ENCODE measurements at regions not wholly inside any gene's neighbourhood (a gene's known extent, or its start where the extent isn't known, plus 50 kb on each side); places are given as distances from the start of the nearest gene placed in this dataset.
"Not testable (repeated sequence)": the region's sequence is repeated elsewhere in the genome, so short reads cannot be mapped to it uniquely, and the experiment has no call there.

DNA sequence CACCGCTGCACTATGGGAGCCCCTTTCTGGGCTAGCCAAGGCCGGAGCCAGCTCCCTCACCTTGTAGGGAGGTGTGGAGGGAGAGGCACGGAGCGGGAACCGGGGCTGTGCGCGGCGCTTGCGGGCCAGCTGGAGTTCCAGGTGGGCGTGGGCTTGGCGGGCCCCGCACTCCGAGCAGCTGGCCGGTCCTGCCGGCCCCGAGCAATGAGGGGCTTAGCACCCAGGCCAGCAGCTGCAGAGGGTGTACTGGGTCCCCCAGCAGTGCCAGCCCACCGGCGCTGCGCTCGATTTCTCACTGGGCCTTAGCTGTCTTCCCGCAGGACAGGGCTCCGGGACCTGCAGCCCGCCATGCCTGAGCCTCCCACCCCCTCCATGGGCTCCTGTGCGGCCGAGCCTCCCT lies 53.3 kb upstream of the NID2 start:
- not testable (repeated sequence) for DNase-seq

- no peak for DNase-seq
Observed at GRCh38 chr14:52121441-52121840, 52.6 kb upstream of the NID2 start.

- no peak for DNase-seq
Observed at GRCh38 chr14:52119030-52119429, 50.2 kb upstream of the NID2 start.
